GM12878 (cell line): ENCODE measurements at regions not wholly inside any gene's neighbourhood (a gene's known extent, or its start where the extent isn't known, plus 50 kb on each side); places are given as distances from the start of the nearest gene placed in this dataset.

Experiments
- FOXK2 ChIP-seq: fragments of 450-650 bp; IDR thresholded peaks from 2 replicates; pipeline ENCODE4 v1.6.1; 2017; ENCODE audit warnings: mild to moderate bottlenecking, moderate library complexity
- HDGF ChIP-seq: fragments of 450-650 bp; IDR thresholded peaks from 2 replicates; pipeline ENCODE4 v1.6.1; 2016; ENCODE audit warnings: antibody characterized with exemption
- KAT2A ChIP-seq: conservative IDR thresholded peaks from 2 replicates; pipeline ENCODE4 v1.6.1; 2011; ENCODE audit warnings: low read depth, low read length; ENCODE audit not compliant: control insufficient read depth
- MYC ChIP-seq: IDR thresholded peaks from 2 replicates; pipeline ENCODE4 v1.6.1; 2011; ENCODE audit warnings: mild to moderate bottlenecking, low read length, moderate library complexity, inconsistent platforms; ENCODE audit not compliant: insufficient read depth, insufficient replicate concordance, insufficient read length, severe bottlenecking
- SMARCA5 ChIP-seq: fragments of 450-650 bp; IDR thresholded peaks from 2 replicates; pipeline ENCODE4 v1.6.1; 2017; ENCODE audit warnings: mild to moderate bottlenecking
- TAF1 ChIP-seq: IDR thresholded peaks from 2 replicates; pipeline ENCODE4 v1.6.1; 2011; ENCODE audit warnings: mild to moderate bottlenecking, low read depth, low read length, borderline replicate concordance
- TF ChIP-seq, protein P1 (sequence below), 3 experiments: IDR thresholded peaks in 2 of 3; conservative IDR thresholded peaks in 1 of 3; 2 replicates each; pipeline ENCODE4 v1.5.1; 2011; ENCODE audit warnings: low read depth in 3 of 3, low read length in 3 of 3, mild to moderate bottlenecking in 3 of 3, control low read depth in 2 of 3, moderate library complexity in 2 of 3, inconsistent platforms in 1 of 3, mixed read lengths in 1 of 3; ENCODE audit not compliant: control insufficient read depth in 2 of 3, insufficient read depth in 1 of 3; ENCODE audit errors: extremely low read depth in 1 of 3
- TF ChIP-seq, protein P2 (sequence below): fragments of 450-650 bp; formaldehyde crosslinking; IDR thresholded peaks from 2 replicates; pipeline ENCODE4 v1.4.0; 2022; ENCODE audit warnings: mild to moderate bottlenecking, moderate library complexity
- TF ChIP-seq, protein P3 (sequence below): IDR thresholded peaks from 2 replicates; pipeline ENCODE4 v1.6.1; 2012; ENCODE audit warnings: improper control_type of control experiment, low read depth, low read length; ENCODE audit not compliant: insufficient replicate concordance

DNA sequence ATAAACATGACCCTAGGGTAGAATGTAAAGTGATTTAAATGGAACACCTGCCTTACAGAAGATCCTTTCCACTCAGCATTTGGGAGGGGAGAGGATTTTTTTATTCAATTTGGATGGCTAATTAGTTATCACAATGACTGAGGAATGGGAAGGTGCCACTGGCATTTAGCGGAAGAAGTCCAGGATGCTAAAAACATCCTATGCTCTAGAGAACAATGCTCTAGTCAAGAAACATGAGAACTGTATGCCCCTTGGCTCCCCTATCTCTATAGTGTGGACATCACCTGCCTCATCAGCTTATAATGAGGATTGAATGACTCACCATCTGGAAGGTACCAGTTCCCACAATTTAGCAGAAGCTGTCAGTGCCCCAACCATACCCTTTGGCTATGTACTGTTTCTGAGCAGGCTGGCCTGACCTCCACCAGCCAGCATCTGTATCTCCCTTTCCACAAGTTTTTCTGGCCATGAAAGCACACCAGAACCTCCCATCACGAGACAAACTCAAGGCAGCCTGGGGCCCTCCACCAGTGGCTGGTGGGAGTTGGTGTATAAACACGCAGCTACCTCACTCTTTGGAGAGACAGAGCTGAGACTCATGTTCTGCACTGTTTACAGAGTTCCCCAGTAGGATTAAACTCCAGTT, 109.7 kb upstream of the VASH1 start (continued):
- TF ChIP-seq, protein P1, sequence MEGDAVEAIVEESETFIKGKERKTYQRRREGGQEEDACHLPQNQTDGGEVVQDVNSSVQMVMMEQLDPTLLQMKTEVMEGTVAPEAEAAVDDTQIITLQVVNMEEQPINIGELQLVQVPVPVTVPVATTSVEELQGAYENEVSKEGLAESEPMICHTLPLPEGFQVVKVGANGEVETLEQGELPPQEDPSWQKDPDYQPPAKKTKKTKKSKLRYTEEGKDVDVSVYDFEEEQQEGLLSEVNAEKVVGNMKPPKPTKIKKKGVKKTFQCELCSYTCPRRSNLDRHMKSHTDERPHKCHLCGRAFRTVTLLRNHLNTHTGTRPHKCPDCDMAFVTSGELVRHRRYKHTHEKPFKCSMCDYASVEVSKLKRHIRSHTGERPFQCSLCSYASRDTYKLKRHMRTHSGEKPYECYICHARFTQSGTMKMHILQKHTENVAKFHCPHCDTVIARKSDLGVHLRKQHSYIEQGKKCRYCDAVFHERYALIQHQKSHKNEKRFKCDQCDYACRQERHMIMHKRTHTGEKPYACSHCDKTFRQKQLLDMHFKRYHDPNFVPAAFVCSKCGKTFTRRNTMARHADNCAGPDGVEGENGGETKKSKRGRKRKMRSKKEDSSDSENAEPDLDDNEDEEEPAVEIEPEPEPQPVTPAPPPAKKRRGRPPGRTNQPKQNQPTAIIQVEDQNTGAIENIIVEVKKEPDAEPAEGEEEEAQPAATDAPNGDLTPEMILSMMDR (IDR thresholded peaks at IDR 0.05 in 2 of 3, conservative IDR thresholded peaks at IDR 0.05 in 1 of 3; ENCODE audit: control insufficient read depth in 2 of 3, extremely low read depth in 1 of 3, insufficient read depth in 1 of 3, low read depth in 3 of 3, low read length in 3 of 3) = no peak
- TF ChIP-seq FOXK2 (no peak), SMARCA5 (no peak), KAT2A (no peak), MYC (no peak), TAF1 (no peak), HDGF (no peak)
- TF ChIP-seq, protein P2, sequence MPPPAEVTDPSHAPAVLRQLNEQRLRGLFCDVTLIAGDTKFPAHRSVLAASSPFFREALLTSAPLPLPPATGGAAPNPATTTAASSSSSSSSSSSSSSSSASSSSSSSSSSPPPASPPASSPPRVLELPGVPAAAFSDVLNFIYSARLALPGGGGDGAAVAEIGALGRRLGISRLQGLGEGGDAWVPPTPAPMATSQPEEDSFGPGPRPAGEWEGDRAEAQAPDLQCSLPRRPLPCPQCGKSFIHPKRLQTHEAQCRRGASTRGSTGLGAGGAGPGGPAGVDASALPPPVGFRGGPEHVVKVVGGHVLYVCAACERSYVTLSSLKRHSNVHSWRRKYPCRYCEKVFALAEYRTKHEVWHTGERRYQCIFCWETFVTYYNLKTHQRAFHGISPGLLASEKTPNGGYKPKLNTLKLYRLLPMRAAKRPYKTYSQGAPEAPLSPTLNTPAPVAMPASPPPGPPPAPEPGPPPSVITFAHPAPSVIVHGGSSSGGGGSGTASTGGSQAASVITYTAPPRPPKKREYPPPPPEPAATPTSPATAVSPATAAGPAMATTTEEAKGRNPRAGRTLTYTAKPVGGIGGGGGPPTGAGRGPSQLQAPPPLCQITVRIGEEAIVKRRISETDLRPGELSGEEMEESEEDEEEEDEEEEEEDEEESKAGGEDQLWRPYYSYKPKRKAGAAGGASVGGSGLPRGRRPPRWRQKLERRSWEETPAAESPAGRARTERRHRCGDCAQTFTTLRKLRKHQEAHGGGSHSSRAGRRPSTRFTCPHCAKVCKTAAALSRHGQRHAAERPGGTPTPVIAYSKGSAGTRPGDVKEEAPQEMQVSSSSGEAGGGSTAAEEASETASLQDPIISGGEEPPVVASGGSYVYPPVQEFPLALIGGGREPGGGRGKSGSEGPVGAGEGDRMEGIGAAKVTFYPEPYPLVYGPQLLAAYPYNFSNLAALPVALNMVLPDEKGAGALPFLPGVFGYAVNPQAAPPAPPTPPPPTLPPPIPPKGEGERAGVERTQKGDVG = no peak
- TF ChIP-seq, protein P3, sequence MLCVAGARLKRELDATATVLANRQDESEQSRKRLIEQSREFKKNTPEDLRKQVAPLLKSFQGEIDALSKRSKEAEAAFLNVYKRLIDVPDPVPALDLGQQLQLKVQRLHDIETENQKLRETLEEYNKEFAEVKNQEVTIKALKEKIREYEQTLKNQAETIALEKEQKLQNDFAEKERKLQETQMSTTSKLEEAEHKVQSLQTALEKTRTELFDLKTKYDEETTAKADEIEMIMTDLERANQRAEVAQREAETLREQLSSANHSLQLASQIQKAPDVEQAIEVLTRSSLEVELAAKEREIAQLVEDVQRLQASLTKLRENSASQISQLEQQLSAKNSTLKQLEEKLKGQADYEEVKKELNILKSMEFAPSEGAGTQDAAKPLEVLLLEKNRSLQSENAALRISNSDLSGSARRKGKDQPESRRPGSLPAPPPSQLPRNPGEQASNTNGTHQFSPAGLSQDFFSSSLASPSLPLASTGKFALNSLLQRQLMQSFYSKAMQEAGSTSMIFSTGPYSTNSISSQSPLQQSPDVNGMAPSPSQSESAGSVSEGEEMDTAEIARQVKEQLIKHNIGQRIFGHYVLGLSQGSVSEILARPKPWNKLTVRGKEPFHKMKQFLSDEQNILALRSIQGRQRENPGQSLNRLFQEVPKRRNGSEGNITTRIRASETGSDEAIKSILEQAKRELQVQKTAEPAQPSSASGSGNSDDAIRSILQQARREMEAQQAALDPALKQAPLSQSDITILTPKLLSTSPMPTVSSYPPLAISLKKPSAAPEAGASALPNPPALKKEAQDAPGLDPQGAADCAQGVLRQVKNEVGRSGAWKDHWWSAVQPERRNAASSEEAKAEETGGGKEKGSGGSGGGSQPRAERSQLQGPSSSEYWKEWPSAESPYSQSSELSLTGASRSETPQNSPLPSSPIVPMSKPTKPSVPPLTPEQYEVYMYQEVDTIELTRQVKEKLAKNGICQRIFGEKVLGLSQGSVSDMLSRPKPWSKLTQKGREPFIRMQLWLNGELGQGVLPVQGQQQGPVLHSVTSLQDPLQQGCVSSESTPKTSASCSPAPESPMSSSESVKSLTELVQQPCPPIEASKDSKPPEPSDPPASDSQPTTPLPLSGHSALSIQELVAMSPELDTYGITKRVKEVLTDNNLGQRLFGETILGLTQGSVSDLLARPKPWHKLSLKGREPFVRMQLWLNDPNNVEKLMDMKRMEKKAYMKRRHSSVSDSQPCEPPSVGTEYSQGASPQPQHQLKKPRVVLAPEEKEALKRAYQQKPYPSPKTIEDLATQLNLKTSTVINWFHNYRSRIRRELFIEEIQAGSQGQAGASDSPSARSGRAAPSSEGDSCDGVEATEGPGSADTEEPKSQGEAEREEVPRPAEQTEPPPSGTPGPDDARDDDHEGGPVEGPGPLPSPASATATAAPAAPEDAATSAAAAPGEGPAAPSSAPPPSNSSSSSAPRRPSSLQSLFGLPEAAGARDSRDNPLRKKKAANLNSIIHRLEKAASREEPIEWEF = no peak
